ENCODE measurements at regions not wholly inside any gene's neighbourhood (a gene's known extent, or its start where the extent isn't known, plus 50 kb on each side); places are given as distances from the start of the nearest gene placed in this dataset.
A peak's percentile ranks its signal among the peaks of the same experiment; 100 is the strongest.
"Not testable (repeated sequence)": the region's sequence is repeated elsewhere in the genome, so short reads cannot be mapped to it uniquely, and the experiment has no call there.

GRCh38 chr17:12227547-12227946 lies 206.9 kb downstream of the MAP2K4 start:
- DNase-seq = no peak

DNA sequence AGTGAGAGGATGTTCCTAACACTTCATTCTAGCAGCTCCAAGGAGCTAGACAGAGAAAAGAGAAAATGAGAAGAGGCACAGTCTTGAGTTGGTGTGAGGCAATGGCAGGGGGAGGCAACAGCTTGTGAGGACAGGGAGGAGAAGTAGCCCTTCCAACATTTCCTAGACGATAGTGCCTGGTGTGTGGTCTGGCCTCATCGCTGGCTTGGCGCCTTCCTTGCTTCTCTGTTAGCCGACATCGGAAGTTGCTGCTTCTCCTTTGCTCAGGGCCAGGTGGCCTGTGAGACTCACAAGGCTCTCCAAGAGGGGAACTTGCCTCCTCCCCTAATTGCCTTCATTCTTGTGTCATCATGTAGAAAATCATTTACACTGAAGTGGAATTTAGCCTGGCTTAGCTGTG lies 208.7 kb downstream of the MAP2K4 start:
- Histone ChIP-seq H3K27ac (peak overlapping the region in 2 of 4 donors; percentile 39), H3K36me3 (no peaks in the 10 kb centered on the region), H3K4me3 (no peak overlapping the region), H3K4me1 (peaks cover 0 to 19% (median 11%) of the 10 kb centered on the region in 3 donors), H3K9me3 (no peaks in the 10 kb centered on the region), H3K27me3 (no peaks in the 10 kb centered on the region)
- TF ChIP-seq POLR2A (IDR thresholded peaks at IDR 0.05) = no peak
- no peak for TF ChIP-seq CTCF (IDR thresholded peaks at IDR 0.05)
- intact Hi-C loops (cut with DNase I) = no loop called here
- DNase-seq = no peak
- WGBS, 2 donors = 86 to 88% methylated on average over 5 of the region's 5 CpGs

More at GRCh38 chr17:12227547-12227946, 206.9 kb downstream of the MAP2K4 start:
- intact Hi-C loops (cut with DNase I) = no loop called here
- H3K9me3 ChIP-seq = no peaks in the 10 kb centered on the region
- no peaks in the 10 kb centered on the region for H3K27me3 ChIP-seq
- H3K4me3 ChIP-seq = no peak overlapping the region
- 51 to 59% methylated on average over 7 of the region's 7 CpGs for WGBS, 2 donors
- H3K36me3 ChIP-seq = no peaks in the 10 kb centered on the region
- peaks cover 0 to 19% (median 11%) of the 10 kb centered on the region in 3 donors for H3K4me1 ChIP-seq
- TF ChIP-seq CTCF (IDR thresholded peaks at IDR 0.05) (no peak), POLR2A (IDR thresholded peaks at IDR 0.05) (no peak)
- peak overlapping the region in 2 of 4 donors; percentile 42 to 49 for H3K27ac ChIP-seq

DNA sequence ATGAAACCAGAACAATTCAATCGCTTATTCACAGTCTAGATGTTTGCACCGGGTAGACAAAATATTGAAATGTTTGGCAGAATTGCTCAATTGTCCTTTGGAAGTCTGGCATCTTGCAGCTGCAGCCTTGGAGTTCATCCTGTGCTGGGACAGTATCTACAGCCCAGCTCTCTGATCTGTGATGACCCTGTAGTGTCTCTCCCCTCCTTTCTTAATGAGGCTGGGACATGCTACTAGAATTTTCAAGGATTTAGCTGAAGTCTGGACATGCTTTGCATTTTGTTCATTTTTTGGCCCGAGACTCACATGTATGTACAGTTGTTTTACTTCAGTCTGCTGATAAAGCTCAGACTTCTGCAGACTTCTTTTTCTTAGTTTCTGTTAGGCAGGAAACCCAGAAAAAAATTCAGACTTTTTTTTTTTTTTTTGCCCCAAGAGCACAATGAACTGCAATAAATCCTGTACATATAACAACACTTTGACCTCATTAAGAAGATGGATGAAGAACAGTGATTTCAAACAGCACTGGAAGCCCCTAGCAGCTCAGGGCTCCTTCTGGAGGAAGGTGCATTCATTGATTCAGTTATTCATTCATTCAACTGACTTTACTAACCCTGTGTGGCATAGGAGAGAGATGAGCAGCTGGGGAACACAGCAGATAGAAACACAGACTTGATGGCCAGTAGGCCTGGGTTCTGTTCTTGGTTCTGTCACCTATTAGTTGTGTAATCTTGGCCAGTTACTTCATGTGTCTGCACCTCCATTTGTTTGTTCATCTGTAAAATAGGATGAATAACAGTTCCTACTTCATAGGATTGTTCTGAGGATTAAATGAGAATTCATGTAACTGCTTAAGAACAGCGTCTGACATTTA lies 210.0 kb downstream of the MAP2K4 start:
- 42 to 46% methylated on average over 4 of the region's 4 CpGs for WGBS, 2 donors
- Histone ChIP-seq H3K4me1 (peaks cover 0 to 19% (median 11%) of the 10 kb centered on the region in 3 donors), H3K4me3 (no peak overlapping the region), H3K36me3 (no peaks in the 10 kb centered on the region), H3K27ac (peak overlapping the region in 2 of 4 donors; percentile 39), H3K27me3 (no peaks in the 10 kb centered on the region), H3K9me3 (no peaks in the 10 kb centered on the region)
- TF ChIP-seq POLR2A (IDR thresholded peaks at IDR 0.05) (no peak), CTCF (IDR thresholded peaks at IDR 0.05) (no peak)
- no peak for DNase-seq
- intact Hi-C loops (cut with DNase I) = no loop called here

- intact Hi-C loops (cut with DNase I) = no loop called here
- no peak overlapping the region for H3K4me3 ChIP-seq
- no peaks in the 10 kb centered on the region for H3K36me3 ChIP-seq
- H3K4me1 ChIP-seq = peaks cover 0 to 19% (median 11%) of the 10 kb centered on the region in 3 donors
- 45 to 63% methylated on average over 2 of the region's 2 CpGs for WGBS, 2 donors
- TF ChIP-seq CTCF (IDR thresholded peaks at IDR 0.05) (no peak), POLR2A (IDR thresholded peaks at IDR 0.05) (no peak)
- DNase-seq = no peak
- H3K9me3 ChIP-seq = no peaks in the 10 kb centered on the region
- H3K27ac ChIP-seq = peak overlapping the region in 1 of 4 donors; percentile 39
- no peaks in the 10 kb centered on the region for H3K27me3 ChIP-seq
Observed at GRCh38 chr17:12231355-12231682, 210.6 kb downstream of the MAP2K4 start.

- WGBS, 2 donors = 84 to 85% methylated on average over 5 of the region's 5 CpGs
- H3K27me3 ChIP-seq = not testable (repeated sequence)
Observed at GRCh38 chr17:12239021-12239420, 218.3 kb downstream of the MAP2K4 start.

More at GRCh38 chr17:12239021-12239420, 218.3 kb downstream of the MAP2K4 start:
- intact Hi-C loops (cut with DNase I); H3K4me1 ChIP-seq; H3K36me3 ChIP-seq; DNase-seq; H3K27ac ChIP-seq; H3K4me3 ChIP-seq; H3K9me3 ChIP-seq: not testable (repeated sequence)
